Fibroblast of mammary gland (primary cell): ENCODE measurements at regions not wholly inside any gene's neighbourhood (a gene's known extent, or its start where the extent isn't known, plus 50 kb on each side); places are given as distances from the start of the nearest gene placed in this dataset.

ENCODE experiments used
- DNase-seq: peaks from one replicate; pipeline ENCODE4 v3.0.0-alpha.2; 2010; ENCODE audit warnings: low read depth
- H3K4me3 ChIP-seq: 2 replicates; pipeline ENCODE4 v1.5.1; 2011; ENCODE audit warnings: low read depth, mild to moderate bottlenecking, low read length, moderate library complexity; ENCODE audit not compliant: control insufficient read depth
- TF ChIP-seq, protein P1 (sequence below): conservative IDR thresholded peaks from 2 replicates; pipeline ENCODE4 v1.5.1; 2011; ENCODE audit warnings: low read depth, low read length, inconsistent platforms; ENCODE audit not compliant: control insufficient read depth, insufficient read depth

DNA sequence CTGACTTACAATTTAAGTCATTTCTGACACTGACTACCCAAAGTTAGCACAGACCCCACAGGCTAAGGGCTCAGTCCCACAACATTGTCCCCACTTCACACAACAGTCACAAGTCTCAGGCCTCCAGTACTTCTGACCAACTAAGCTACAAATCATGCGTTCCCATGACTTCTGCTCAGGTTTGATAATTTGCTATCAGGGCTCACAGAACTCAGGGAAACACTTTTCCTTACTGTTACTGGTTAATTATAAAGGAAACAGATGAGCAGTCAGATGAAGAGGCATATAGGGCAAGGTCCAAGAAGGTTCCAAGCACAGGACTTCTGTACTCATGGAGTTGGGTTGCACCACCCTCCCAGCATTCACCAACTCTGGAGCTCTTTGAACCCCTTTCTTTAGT, 151.2 kb upstream of the TNR start:
- DNase-seq, result no peak
- TF ChIP-seq, protein P1, sequence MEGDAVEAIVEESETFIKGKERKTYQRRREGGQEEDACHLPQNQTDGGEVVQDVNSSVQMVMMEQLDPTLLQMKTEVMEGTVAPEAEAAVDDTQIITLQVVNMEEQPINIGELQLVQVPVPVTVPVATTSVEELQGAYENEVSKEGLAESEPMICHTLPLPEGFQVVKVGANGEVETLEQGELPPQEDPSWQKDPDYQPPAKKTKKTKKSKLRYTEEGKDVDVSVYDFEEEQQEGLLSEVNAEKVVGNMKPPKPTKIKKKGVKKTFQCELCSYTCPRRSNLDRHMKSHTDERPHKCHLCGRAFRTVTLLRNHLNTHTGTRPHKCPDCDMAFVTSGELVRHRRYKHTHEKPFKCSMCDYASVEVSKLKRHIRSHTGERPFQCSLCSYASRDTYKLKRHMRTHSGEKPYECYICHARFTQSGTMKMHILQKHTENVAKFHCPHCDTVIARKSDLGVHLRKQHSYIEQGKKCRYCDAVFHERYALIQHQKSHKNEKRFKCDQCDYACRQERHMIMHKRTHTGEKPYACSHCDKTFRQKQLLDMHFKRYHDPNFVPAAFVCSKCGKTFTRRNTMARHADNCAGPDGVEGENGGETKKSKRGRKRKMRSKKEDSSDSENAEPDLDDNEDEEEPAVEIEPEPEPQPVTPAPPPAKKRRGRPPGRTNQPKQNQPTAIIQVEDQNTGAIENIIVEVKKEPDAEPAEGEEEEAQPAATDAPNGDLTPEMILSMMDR, result no peak
- H3K4me3 ChIP-seq, result no peak overlapping the region

DNA sequence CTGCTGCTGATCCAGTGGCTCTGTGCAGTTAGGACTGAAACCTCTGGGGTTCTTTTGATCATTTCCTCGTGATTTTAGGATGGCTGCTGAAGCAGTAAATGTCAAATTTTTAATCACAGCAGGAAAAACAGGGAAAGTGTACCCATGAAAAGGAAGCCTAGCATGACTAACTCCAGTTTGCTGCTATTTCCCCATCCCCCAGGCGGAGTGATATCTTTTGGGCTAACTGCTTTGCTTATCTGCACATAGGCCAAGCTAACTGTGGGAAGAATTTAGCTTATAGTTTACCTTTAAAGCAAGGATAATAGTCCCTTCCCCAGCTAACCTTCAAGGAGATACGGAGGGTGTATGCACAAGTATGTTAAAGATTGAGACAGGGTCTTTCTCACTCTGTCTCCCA, 149.8 kb upstream of the TNR start:
- TF ChIP-seq, protein P1, result no peak
- no peak overlapping the region for H3K4me3 ChIP-seq
- DNase-seq, result no peak

DNA sequence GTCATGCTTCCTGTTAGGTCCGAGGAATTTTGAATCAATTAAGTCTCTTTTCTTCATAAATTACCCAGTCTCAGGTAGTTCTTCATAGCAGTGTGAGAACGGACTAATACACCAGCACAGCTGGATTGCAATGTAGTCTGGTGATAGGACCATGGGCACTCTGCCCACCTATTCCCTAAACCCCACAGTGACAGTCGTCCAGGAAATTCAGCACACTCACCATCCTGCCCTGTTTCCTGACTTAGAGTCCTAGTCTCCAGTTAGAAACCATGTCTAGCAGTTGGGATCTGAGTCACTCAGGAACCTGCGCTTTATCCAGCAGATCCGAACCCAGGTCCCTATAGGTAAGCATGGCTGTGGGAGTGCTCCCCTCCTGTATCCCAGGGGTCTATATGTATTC, 149.3 kb upstream of the TNR start:
- no peak overlapping the region for H3K4me3 ChIP-seq
- DNase-seq, result no peak
- TF ChIP-seq, protein P1, result no peak

GRCh38 chr1:175891783-175892309, 148.5 kb upstream of the TNR start:
- TF ChIP-seq, protein P1, result no peak
- no peak for DNase-seq
- no peak overlapping the region for H3K4me3 ChIP-seq

DNA sequence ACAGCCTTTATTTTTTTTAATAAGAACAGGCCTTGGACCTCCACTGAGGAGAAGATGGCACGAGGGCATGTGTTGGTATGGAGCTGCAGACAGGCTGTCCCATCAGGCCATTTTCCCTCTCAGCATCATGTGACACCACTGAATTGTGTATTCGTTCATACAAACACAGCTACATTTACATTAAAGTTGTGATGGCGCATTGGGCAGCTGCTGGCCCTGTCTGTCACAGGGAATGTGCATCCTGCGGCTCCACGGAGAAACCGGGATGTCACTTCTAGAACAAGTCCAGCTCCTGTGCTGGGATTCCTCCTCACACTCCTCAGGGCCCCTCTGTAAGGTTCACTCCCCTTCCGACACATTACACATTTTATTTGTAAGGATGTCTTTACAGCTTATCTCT, 147.6 kb upstream of the TNR start:
- no peak for DNase-seq
- TF ChIP-seq, protein P1, result no peak
- no peak overlapping the region for H3K4me3 ChIP-seq

- no peak overlapping the region for H3K4me3 ChIP-seq
- no peak for DNase-seq
- TF ChIP-seq, protein P1, result no peak
Measured at GRCh38 chr1:175889848-175890247, 146.5 kb upstream of the TNR start.

DNA sequence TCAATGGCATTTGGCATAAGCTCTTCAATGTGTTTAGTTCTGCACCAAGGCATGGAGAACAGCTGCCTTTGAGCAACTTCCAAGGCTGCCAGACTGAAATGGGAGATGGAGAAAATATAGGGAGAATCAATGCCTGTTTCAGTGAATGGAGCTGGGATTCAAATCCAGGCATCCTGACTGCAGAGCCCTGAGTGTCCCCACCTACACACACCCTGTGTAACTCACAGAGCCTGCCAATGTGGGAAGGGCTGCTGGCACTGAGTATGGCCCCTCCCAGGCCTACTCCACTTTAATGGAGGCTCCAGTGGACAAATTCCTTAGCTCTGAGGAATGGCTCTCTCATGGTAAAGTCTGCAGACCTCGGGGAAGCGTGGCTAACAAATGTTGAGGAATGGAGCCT, 145.6 kb upstream of the TNR start:
- DNase-seq, result peak; percentile 8
- TF ChIP-seq, protein P1, result no peak
- H3K4me3 ChIP-seq, result no peak overlapping the region
